GM19043 (cell line): ENCODE measurements at regions not wholly inside any gene's neighbourhood (a gene's known extent, or its start where the extent isn't known, plus 50 kb on each side); places are given as distances from the start of the nearest gene placed in this dataset.

ENCODE experiments used
- ATAC-seq: cut with Tn5 transposase; IDR thresholded peaks from one replicate; pipeline ENCODE4 v1.9.1; 2021; ENCODE audit warnings: low read depth; ENCODE audit not compliant: unreplicated experiment

- no peak for ATAC-seq
These were observed 54.3 kb upstream of the WSB1 start for GRCh38 chr17:27239584-27239983.

- no peak for ATAC-seq
These were observed 53.7 kb upstream of the WSB1 start for GRCh38 chr17:27240086-27240801.

DNA sequence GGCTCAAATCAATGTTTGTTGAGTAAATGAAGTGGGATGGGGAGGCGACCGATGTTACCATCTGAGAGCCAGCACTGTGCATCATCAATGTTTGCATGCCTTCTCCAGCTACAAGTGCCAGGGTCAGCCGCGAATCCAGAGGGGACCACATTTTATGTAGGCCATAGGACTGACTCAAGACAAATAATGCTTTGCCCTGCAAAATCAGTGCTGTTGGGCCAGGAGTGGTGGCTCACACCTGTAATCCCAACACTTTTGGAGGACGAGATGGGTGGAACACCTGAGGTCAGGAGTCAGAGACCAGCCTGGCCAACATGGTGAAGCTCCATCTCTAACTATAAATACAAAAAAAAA is 53.1 kb upstream of the WSB1 start:
- ATAC-seq = no peak

DNA sequence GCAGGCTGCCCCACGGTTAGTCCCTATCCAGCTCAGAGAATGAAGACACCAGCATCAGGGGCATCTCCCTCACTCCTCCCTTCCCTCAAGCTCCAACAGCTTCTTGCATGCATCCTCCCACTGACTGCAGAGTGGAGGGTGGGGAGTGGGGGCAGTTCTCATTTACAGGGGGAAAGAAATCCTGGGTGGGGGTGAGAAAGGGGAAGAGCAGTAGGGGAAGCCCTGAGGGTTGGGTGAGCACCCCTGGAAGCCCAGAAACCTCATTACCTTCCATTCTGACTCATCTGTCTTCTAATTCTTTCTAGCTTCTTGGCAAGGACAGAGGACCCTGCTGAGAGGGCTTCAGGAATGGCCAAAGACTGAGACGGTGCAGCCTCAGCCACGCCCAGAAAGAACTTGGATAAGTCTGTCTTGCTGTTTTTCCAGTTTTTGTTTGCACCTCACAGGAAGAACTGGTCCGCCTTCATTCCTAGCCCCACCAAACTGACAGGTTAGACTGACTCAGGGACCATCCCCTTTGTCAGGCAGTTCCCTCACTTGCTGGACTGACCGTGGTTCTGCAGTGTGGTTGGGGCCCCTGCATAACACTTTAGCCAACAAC is 52.5 kb upstream of the WSB1 start:
- peak; percentile 44 for ATAC-seq

DNA sequence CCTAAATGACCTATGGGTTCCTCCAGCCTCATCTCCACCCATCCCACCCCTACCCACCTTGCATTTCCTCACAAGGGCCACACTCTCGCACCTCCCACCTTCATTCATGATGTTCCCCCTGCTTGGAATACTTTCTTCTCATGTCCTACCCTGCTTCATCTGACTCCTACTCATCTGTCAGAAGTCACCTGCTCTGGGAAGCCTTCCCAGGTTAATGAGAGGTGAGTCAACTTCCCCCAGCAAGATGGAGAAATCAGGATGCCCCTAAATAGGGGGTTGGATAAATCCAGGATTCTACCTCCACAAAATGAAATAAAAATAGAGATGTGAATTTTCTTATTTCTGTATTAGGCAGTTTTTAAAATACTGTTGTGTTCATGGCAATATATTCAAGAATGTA is 51.0 kb upstream of the WSB1 start:
- ATAC-seq = no peak

DNA sequence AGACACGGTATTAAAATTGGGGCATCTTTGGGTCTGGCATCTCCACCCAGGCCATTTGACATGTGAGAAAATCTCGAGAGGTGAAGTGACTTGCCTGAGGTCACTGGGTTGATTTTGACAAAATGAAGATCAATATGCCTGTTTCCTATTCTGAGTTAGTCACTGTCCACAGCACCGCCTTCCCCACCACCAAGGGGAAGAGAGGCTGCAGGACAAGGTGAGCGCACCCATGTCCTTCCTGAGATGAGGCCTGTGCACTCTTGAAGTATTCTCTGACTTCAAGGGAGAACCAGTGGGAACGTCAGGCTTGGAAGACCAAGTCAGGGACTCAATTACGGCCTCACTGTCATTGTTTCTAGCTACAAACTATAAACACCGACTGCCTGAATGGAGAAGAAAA is 49.9 kb upstream of the WSB1 start:
- ATAC-seq = no peak
